T-helper 2 cell treated with Interferon-gamma antibody and Interleukin-4, amounts not matched to agents 5 μg/mL and 100 μg/mL, for 36 hours (primary cell): ENCODE measurements at regions not wholly inside any gene's neighbourhood (a gene's known extent, or its start where the extent isn't known, plus 50 kb on each side); places are given as distances from the start of the nearest gene placed in this dataset.
"Not testable (repeated sequence)": the region's sequence is repeated elsewhere in the genome, so short reads cannot be mapped to it uniquely, and the experiment has no call there.

Experiments used
- DNase-seq: peaks from one replicate; pipeline ENCODE4 v3.0.0; 2021; ENCODE audit warnings: low spot score
- H3K27ac Mint-ChIP-seq: one replicate; pipeline ENCODE4 v1.8.0; 2021; ENCODE audit warnings: mild to moderate bottlenecking, mixed read lengths
- H3K27me3 Mint-ChIP-seq: one replicate; pipeline ENCODE4 v1.8.0; 2021; ENCODE audit warnings: low read depth, mixed read lengths
- H3K36me3 Mint-ChIP-seq: one replicate; pipeline ENCODE4 v1.8.0; 2021; ENCODE audit warnings: low read depth, mixed read lengths
- H3K4me1 Mint-ChIP-seq: one replicate; pipeline ENCODE4 v1.8.0; 2021; ENCODE audit warnings: low read depth, mixed read lengths
- H3K4me3 Mint-ChIP-seq: one replicate; pipeline ENCODE4 v1.8.0; 2022; ENCODE audit warnings: mild to moderate bottlenecking, moderate library complexity, mixed read lengths
- H3K9me3 Mint-ChIP-seq: one replicate; pipeline ENCODE4 v1.8.0; 2021; ENCODE audit warnings: mixed read lengths

DNA sequence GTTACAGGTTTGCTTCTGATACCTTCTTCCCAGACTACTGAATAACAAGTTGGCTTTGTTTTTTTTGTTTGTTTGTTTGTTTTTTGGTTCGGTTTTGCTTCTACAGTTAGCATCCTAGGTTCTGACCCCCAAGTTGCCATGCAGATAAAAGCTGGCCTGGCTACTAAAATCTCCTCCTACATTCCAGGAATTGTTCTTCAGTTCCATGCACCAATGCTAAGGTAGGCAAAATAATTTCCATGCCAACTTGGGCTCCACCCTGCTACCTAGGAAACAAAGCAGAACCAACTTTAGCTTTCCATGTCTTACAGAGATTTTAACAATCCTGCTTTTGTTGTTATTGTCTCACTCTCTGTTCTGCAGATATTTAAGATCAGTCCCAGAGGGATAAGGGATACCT, 495.5 kb upstream of the SOX9 start:
- H3K4me1 Mint-ChIP-seq: no peaks in the 10 kb centered on the region
- H3K27me3 Mint-ChIP-seq: no peaks in the 10 kb centered on the region
- H3K36me3 Mint-ChIP-seq: no peaks in the 10 kb centered on the region
- H3K9me3 Mint-ChIP-seq: peaks cover 24% of the 10 kb centered on the region
- no peak overlapping the region for H3K27ac Mint-ChIP-seq
- H3K4me3 Mint-ChIP-seq: no peak overlapping the region
- no peak for DNase-seq

- no peak overlapping the region for H3K27ac Mint-ChIP-seq
- peaks cover 16% of the 10 kb centered on the region for H3K9me3 Mint-ChIP-seq
- no peaks in the 10 kb centered on the region for H3K4me1 Mint-ChIP-seq
- H3K27me3 Mint-ChIP-seq: no peaks in the 10 kb centered on the region
- no peak overlapping the region for H3K4me3 Mint-ChIP-seq
- DNase-seq: no peak
- H3K36me3 Mint-ChIP-seq: no peaks in the 10 kb centered on the region
Measured at GRCh38 chr17:71628306-71628705, 492.5 kb upstream of the SOX9 start.

DNA sequence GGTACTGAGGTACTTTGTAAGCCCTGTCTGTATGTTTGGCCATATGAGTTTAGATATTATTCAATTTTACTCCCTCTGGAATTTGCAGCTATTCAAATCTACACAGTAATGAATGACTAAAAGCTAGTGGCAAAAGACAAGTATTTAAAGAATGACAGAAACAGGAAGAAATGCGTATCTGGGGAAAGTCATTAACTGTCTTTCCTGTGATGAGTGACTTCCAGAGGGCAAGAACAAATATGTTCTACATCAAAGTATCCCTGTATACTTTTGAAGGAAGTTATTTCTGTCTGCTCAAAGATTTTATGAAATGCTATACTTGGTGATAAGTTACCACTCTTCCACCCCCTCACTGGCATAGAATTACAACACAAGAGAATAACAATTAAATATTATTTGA, 489.3 kb upstream of the SOX9 start:
- Mint-ChIP-seq H3K4me1 (no peaks in the 10 kb centered on the region), H3K4me3 (no peak overlapping the region), H3K36me3 (no peaks in the 10 kb centered on the region), H3K27me3 (no peaks in the 10 kb centered on the region), H3K9me3 (peaks cover 25% of the 10 kb centered on the region), H3K27ac (no peak overlapping the region)
- no peak for DNase-seq

DNA sequence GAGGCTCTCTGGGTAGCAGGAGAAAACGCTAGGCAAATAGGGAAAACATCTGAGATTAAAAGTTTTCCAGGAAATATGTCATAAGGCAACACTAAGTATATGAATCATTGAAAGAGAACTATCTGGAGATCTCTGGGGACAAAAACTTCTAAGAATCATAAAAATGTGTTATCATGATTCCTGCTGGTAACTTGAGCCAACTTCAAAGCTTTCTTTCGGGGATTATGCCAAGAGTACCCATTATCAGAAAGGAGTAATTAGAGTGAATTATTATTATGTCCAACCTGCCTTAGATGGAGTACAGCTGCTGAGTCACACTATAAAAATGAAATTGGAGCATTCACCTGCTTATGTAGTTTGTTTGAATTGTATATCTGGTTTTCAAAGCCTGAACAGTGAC, 488.5 kb upstream of the SOX9 start:
- H3K27me3 Mint-ChIP-seq: no peaks in the 10 kb centered on the region
- H3K27ac Mint-ChIP-seq: no peak overlapping the region
- H3K36me3 Mint-ChIP-seq: no peaks in the 10 kb centered on the region
- DNase-seq: no peak
- peaks cover 20% of the 10 kb centered on the region for H3K9me3 Mint-ChIP-seq
- H3K4me3 Mint-ChIP-seq: no peak overlapping the region
- H3K4me1 Mint-ChIP-seq: no peaks in the 10 kb centered on the region

DNA sequence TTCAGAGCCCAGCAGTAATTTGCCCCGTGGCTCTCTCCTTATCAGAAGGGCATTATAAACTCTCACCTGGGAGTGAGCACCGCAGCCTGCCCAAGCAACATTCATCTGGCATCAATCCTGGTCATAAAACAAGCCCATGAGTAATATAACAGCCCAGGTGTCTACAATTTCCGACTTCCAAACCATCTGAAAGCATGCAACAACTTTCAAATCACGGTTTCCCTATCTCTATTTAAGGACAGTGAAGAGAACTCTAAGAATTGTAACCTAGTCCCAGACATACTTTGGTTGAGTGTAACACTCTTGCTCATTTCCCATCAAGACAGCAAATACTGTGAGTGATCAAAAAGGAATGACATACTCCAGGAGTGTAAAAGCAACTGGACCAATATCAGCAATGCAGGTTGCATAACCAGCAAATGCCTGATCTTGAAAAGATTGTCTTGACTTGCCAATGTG, 487.4 kb upstream of the SOX9 start:
- Mint-ChIP-seq H3K4me3 (no peak overlapping the region), H3K36me3 (no peaks in the 10 kb centered on the region), H3K27ac (no peak overlapping the region), H3K4me1 (no peaks in the 10 kb centered on the region), H3K27me3 (no peaks in the 10 kb centered on the region), H3K9me3 (peaks cover 24% of the 10 kb centered on the region)
- DNase-seq: no peak

GRCh38 chr17:71634376-71634775, 486.4 kb upstream of the SOX9 start:
- Mint-ChIP-seq H3K27ac (no peak overlapping the region), H3K4me1 (no peaks in the 10 kb centered on the region), H3K36me3 (no peaks in the 10 kb centered on the region), H3K9me3 (peaks cover 33% of the 10 kb centered on the region), H3K4me3 (no peak overlapping the region), H3K27me3 (no peaks in the 10 kb centered on the region)
- no peak for DNase-seq

DNA sequence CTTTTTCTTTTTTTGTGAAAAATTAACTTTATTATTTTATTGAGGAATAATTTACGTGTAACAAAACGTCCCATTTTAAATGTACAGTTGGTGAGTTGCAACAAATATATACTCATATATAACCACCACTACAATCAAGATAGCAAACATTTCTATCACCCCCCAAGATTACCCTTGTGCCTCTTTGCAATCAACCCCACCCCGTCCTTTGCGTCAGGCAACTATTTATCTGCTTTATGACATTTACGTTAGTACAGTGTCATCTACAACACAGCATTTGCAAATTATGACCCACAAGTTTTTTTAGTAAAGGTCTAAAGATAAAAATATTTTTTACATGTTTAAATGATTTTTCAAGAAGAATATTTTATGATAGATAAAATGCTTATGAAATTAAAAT, 485.6 kb upstream of the SOX9 start:
- Mint-ChIP-seq H3K4me1 (no peaks in the 10 kb centered on the region), H3K9me3 (peaks cover 36% of the 10 kb centered on the region), H3K27ac (no peak overlapping the region), H3K36me3 (no peaks in the 10 kb centered on the region), H3K4me3 (no peak overlapping the region), H3K27me3 (no peaks in the 10 kb centered on the region)
- no peak for DNase-seq

DNA sequence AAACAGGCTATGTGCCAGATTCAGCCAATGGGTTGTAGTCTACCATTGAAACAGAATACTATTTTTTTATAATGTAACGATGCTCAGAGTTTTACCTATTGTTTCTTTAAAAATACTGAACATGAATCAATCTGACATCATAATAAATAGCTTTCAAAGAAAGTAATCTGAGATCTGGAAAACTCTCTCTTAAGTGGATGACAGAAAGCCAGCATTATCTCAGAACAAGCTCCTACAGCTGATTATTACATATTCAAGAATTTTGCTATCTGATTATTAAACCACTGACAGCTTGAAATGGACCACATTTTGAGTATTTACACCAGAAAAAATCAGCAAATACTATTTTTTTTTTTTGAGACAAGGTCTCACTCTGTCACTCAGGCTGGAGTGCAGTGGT, 484.2 kb upstream of the SOX9 start:
- no peaks in the 10 kb centered on the region for H3K27me3 Mint-ChIP-seq
- H3K9me3 Mint-ChIP-seq: peaks cover 35% of the 10 kb centered on the region
- H3K4me3 Mint-ChIP-seq: no peak overlapping the region

DNA sequence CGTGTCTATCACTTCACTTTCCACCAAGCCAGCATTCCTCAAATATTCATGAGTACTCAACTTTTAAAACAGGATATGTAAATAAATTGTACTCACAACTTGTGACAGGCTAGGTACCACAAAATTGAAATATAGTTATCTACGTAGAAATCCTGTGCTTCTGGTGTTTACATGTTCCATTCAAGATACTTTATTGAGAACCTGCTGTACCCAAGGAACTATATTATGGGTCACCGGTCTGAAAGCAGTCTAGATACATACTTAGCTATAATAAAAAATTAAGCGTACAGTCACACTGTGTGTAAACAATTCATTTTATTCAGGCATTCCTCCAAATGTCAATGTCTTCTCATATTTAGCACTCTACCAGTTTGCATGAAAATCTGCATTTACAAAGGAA, 482.2 kb upstream of the SOX9 start:
- no peaks in the 10 kb centered on the region for H3K36me3 Mint-ChIP-seq
- H3K9me3 Mint-ChIP-seq: peaks cover 40% of the 10 kb centered on the region
- no peaks in the 10 kb centered on the region for H3K27me3 Mint-ChIP-seq
- H3K4me1 Mint-ChIP-seq: no peaks in the 10 kb centered on the region
- H3K4me3 Mint-ChIP-seq: no peak overlapping the region
- no peak overlapping the region for H3K27ac Mint-ChIP-seq
- DNase-seq: no peak

More for the DNA sequence above, 484.2 kb upstream of the SOX9 start:
- H3K36me3 Mint-ChIP-seq: no peaks in the 10 kb centered on the region
- H3K4me1 Mint-ChIP-seq: no peaks in the 10 kb centered on the region
- no peak for DNase-seq
- H3K27ac Mint-ChIP-seq: no peak overlapping the region

DNA sequence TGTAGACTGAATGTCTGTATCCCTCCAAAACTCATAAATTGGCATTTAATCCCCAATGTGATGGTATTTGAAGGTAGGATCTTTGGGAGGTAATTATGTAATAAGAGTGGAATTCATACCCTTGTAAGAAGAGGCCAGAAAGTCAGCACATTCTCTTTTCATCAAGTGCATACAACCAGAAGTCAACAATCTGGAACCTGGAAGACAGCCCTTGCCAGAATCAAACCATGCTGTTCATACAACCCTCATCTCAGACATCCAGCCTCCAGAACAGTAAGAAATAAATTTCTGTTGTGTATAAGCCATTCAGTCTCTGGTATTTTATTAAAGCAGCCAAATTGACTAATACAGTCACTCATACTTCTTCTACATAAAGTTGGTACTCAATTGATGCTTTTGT, 481.0 kb upstream of the SOX9 start:
- no peak overlapping the region for H3K27ac Mint-ChIP-seq
- no peaks in the 10 kb centered on the region for H3K27me3 Mint-ChIP-seq

GRCh38 chr17:71646890-71647289, 473.9 kb upstream of the SOX9 start:
- not testable (repeated sequence) for DNase-seq, H3K27me3 Mint-ChIP-seq, H3K4me3 Mint-ChIP-seq, H3K27ac Mint-ChIP-seq, H3K4me1 Mint-ChIP-seq, H3K36me3 Mint-ChIP-seq
- peaks cover 53% of the 10 kb centered on the region for H3K9me3 Mint-ChIP-seq

More for the DNA sequence above, 481.0 kb upstream of the SOX9 start:
- Mint-ChIP-seq H3K36me3 (no peaks in the 10 kb centered on the region), H3K4me1 (no peaks in the 10 kb centered on the region), H3K4me3 (no peak overlapping the region), H3K9me3 (peaks cover 46% of the 10 kb centered on the region)
- no peak for DNase-seq

- not testable (repeated sequence) for H3K36me3 Mint-ChIP-seq, H3K27ac Mint-ChIP-seq, DNase-seq, H3K27me3 Mint-ChIP-seq, H3K4me1 Mint-ChIP-seq, H3K4me3 Mint-ChIP-seq
- peaks cover 63% of the 10 kb centered on the region for H3K9me3 Mint-ChIP-seq
Measured at GRCh38 chr17:71648342-71648741, 472.5 kb upstream of the SOX9 start.

DNA sequence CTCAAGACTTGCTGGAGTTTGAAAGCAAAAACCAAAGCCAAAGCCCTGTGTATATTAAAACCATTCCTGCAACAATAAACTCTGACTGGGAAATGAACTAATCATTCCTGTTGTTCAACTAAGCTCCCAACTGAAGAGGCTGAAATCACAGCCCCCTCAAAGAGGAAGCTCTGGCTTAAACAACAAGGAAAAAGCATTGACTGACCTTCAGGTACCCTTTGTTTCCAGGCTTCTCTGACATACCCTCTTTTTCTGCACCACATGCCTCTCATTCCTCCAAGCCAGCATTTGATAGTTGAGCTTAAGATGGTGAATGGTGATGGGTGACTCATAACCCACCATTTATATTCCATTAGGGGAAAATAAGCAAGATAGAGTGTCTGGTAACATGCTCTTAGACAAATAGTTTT, 470.9 kb upstream of the SOX9 start:
- peaks cover 56% of the 10 kb centered on the region for H3K9me3 Mint-ChIP-seq
- H3K4me1 Mint-ChIP-seq: no peaks in the 10 kb centered on the region
- H3K27me3 Mint-ChIP-seq: no peaks in the 10 kb centered on the region
- no peak overlapping the region for H3K4me3 Mint-ChIP-seq
- no peak overlapping the region for H3K27ac Mint-ChIP-seq
- no peak for DNase-seq
- H3K36me3 Mint-ChIP-seq: no peaks in the 10 kb centered on the region

DNA sequence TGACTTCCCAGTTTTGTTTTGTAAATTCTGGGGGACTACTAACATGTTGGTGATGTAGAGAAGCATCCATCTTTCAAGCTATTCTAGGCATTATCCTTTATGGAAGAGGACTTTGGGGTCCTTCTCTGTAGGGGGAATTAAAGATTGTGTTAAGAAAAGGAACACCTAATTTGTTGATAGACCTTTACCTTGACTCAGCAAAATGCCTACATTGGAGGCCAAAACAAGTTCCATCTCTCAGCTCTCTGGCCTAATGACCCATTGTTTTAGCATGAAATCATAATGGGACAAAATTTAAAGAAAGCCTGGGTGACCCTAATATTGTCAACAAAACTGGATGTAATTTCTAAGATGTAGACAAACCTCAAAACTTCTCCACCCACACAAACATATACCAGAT, 465.3 kb upstream of the SOX9 start:
- H3K27me3 Mint-ChIP-seq: no peaks in the 10 kb centered on the region
- H3K36me3 Mint-ChIP-seq: no peaks in the 10 kb centered on the region
- peaks cover 57% of the 10 kb centered on the region for H3K9me3 Mint-ChIP-seq
- H3K4me3 Mint-ChIP-seq: no peak overlapping the region
- no peaks in the 10 kb centered on the region for H3K4me1 Mint-ChIP-seq
- H3K27ac Mint-ChIP-seq: no peak overlapping the region
- DNase-seq: no peak

DNA sequence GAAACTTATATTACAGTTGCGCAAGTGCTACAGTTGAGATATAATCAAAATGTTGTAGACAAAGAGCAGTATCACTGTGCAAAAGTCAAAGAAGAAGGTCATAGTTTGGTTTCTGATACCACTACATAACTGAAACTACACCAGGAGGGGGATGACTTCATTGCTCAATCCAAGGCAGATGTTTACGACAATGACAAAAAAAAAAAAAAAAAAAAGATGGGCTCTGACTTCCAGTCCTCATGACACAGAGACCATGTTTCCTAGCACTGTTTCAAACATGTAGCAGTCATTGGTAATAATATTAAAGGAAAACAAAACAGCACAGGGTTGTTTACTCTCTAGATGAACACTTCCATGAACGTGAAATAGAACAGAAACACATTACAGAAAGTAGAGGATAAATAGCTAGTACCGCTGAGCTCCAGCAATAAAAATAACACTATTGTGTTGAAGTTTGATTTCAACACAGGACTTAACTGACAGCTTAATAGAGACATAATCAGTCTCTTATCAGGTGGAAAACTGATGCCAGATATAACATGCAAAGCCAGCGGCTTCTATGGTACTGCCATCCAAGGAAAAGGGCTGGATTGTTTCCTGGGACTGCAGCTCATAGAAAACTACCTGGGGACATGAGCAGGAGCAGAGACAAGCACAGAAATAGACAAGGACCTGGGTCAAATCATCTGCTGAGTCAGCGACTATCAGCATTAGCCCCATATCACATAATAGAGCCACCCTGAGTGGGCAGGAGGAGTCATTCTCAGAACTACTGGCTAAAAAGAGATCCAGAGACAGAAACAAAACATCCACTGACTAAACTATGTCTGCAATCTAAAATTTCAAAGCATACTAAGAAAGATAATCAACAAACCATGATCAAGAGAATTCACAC, 463.6 kb upstream of the SOX9 start:
- Mint-ChIP-seq H3K27me3 (no peaks in the 10 kb centered on the region), H3K4me3 (no peak overlapping the region), H3K9me3 (peaks cover 48% of the 10 kb centered on the region), H3K4me1 (no peaks in the 10 kb centered on the region), H3K36me3 (no peaks in the 10 kb centered on the region), H3K27ac (no peak overlapping the region)
- no peak for DNase-seq
